ENCODE measurements at regions not wholly inside any gene's neighbourhood (a gene's known extent, or its start where the extent isn't known, plus 50 kb on each side); places are given as distances from the start of the nearest gene placed in this dataset.

- TF ChIP-seq GATA2 (IDR thresholded peaks at IDR 0.05; ENCODE audit: low read depth, low read length) (no peak), GATA3 (IDR thresholded peaks at IDR 0.05; ENCODE audit: low read depth, low read length) (no peak)
These were observed 146.2 kb upstream of the MTPN start for GRCh38 chr7:136123352-136123751.

Data from SH-SY5Y (cell line).